ENCODE measurements at regions not wholly inside any gene's neighbourhood (a gene's known extent, or its start where the extent isn't known, plus 50 kb on each side); places are given as distances from the start of the nearest gene placed in this dataset.

GRCh38 chr20:52746770-52747169 lies 225.4 kb upstream of the TSHZ2 start:
- Histone ChIP-seq H2AFZ (replicated peaks) (no peak overlapping the region), H3K27ac (no peak overlapping the region), H3F3A (ENCODE audit: low read depth) (no peaks in the 10 kb centered on the region), H4K20me1 (ENCODE audit: low read depth) (no peaks in the 10 kb centered on the region), H3K9ac (no peak overlapping the region), H3K4me1 (peaks cover 5% of the 10 kb centered on the region), H3K27me3 (no peaks in the 10 kb centered on the region), H3K36me3 (no peaks in the 10 kb centered on the region), H3K9me3 (ENCODE audit: low read depth) (no peaks in the 10 kb centered on the region), H3K4me2 (no peak overlapping the region), H3K4me3 (no peak overlapping the region), H3K79me2 (ENCODE audit: low read depth) (no peaks in the 10 kb centered on the region)
- TF ChIP-seq CTCF (IDR thresholded peaks at IDR 0.05) (no peak), EZH2 (IDR thresholded peaks at IDR 0.05) (no peak), EZH2phosphoT487 (IDR thresholded peaks at IDR 0.05) (no peak)
- Mint-ChIP-seq H3K4me3 (no peak overlapping the region), H3K9me3 (no peaks in the 10 kb centered on the region), H3K27ac (no peak overlapping the region), H3K27me3 (ENCODE audit: insufficient read depth, low read depth) (no peaks in the 10 kb centered on the region), H3K4me1 (no peaks in the 10 kb centered on the region), H3K36me3 (no peaks in the 10 kb centered on the region)
- no peak for DNase-seq (ENCODE audit: low spot score)

- Histone ChIP-seq H3K4me1 (peaks cover 5% of the 10 kb centered on the region), H3K9ac (no peak overlapping the region), H3F3A (ENCODE audit: low read depth) (no peaks in the 10 kb centered on the region), H3K9me3 (ENCODE audit: low read depth) (no peaks in the 10 kb centered on the region), H3K27me3 (no peaks in the 10 kb centered on the region), H3K36me3 (no peaks in the 10 kb centered on the region), H3K79me2 (ENCODE audit: low read depth) (no peaks in the 10 kb centered on the region), H3K4me2 (no peak overlapping the region), H3K27ac (no peak overlapping the region), H4K20me1 (ENCODE audit: low read depth) (no peaks in the 10 kb centered on the region), H2AFZ (replicated peaks) (no peak overlapping the region), H3K4me3 (no peak overlapping the region)
- no peaks in the 10 kb centered on the region for H3K9me3 Mint-ChIP-seq
- H3K27ac Mint-ChIP-seq = no peak overlapping the region
- H3K4me3 Mint-ChIP-seq = no peak overlapping the region
- no peaks in the 10 kb centered on the region for H3K4me1 Mint-ChIP-seq
- DNase-seq (ENCODE audit: low spot score) = peak; percentile 50
- H3K36me3 Mint-ChIP-seq = no peaks in the 10 kb centered on the region
- no peak for TF ChIP-seq EZH2phosphoT487 (IDR thresholded peaks at IDR 0.05)
- TF ChIP-seq CTCF (IDR thresholded peaks at IDR 0.05) = no peak
- TF ChIP-seq EZH2 (IDR thresholded peaks at IDR 0.05) = no peak
- H3K27me3 Mint-ChIP-seq (ENCODE audit: insufficient read depth, low read depth) = no peaks in the 10 kb centered on the region
Observed at GRCh38 chr20:52746190-52746589, 226.0 kb upstream of the TSHZ2 start.

- Histone ChIP-seq H2AFZ (replicated peaks) (no peak overlapping the region), H3K27me3 (no peaks in the 10 kb centered on the region), H4K20me1 (ENCODE audit: low read depth) (no peaks in the 10 kb centered on the region), H3K27ac (no peak overlapping the region), H3K4me1 (peaks cover 5% of the 10 kb centered on the region), H3K4me3 (no peak overlapping the region), H3K9ac (no peak overlapping the region), H3K79me2 (ENCODE audit: low read depth) (no peaks in the 10 kb centered on the region), H3K36me3 (no peaks in the 10 kb centered on the region), H3F3A (ENCODE audit: low read depth) (no peaks in the 10 kb centered on the region), H3K9me3 (ENCODE audit: low read depth) (no peaks in the 10 kb centered on the region), H3K4me2 (no peak overlapping the region)
- Mint-ChIP-seq H3K27ac (no peak overlapping the region), H3K27me3 (ENCODE audit: insufficient read depth, low read depth) (no peaks in the 10 kb centered on the region), H3K9me3 (no peaks in the 10 kb centered on the region), H3K4me3 (no peak overlapping the region), H3K36me3 (no peaks in the 10 kb centered on the region), H3K4me1 (no peaks in the 10 kb centered on the region)
- DNase-seq (ENCODE audit: low spot score) = no peak
- TF ChIP-seq EZH2phosphoT487 (IDR thresholded peaks at IDR 0.05) (no peak), EZH2 (IDR thresholded peaks at IDR 0.05) (no peak), CTCF (IDR thresholded peaks at IDR 0.05) (no peak)
Observed at GRCh38 chr20:52744441-52744840, 227.7 kb upstream of the TSHZ2 start.

GRCh38 chr20:52738081-52738480 lies 234.1 kb upstream of the TSHZ2 start:
- no peaks in the 10 kb centered on the region for H3K4me1 Mint-ChIP-seq
- no peaks in the 10 kb centered on the region for H4K20me1 ChIP-seq (ENCODE audit: low read depth)
- H3K27ac Mint-ChIP-seq = no peak overlapping the region
- DNase-seq (ENCODE audit: low spot score) = no peak
- no peaks in the 10 kb centered on the region for H3K9me3 Mint-ChIP-seq
- no peaks in the 10 kb centered on the region for H3K27me3 ChIP-seq
- H3F3A ChIP-seq (ENCODE audit: low read depth) = no peaks in the 10 kb centered on the region
- H3K27me3 Mint-ChIP-seq (ENCODE audit: insufficient read depth, low read depth) = no peaks in the 10 kb centered on the region
- no peaks in the 10 kb centered on the region for H3K36me3 Mint-ChIP-seq
- H3K27ac ChIP-seq = no peak overlapping the region
- H3K36me3 ChIP-seq = no peaks in the 10 kb centered on the region
- no peak overlapping the region for H3K4me3 ChIP-seq
- TF ChIP-seq CTCF (IDR thresholded peaks at IDR 0.05) (no peak), EZH2phosphoT487 (IDR thresholded peaks at IDR 0.05) (no peak), EZH2 (IDR thresholded peaks at IDR 0.05) (no peak)
- H3K4me2 ChIP-seq = no peak overlapping the region
- no peak overlapping the region for H2AFZ ChIP-seq (replicated peaks)
- no peak overlapping the region for H3K4me3 Mint-ChIP-seq
- no peak overlapping the region for H3K9ac ChIP-seq
- no peaks in the 10 kb centered on the region for H3K79me2 ChIP-seq (ENCODE audit: low read depth)
- H3K9me3 ChIP-seq (ENCODE audit: low read depth) = no peaks in the 10 kb centered on the region
- H3K4me1 ChIP-seq = no peaks in the 10 kb centered on the region
